ENCODE measurements at regions not wholly inside any gene's neighbourhood (a gene's known extent, or its start where the extent isn't known, plus 50 kb on each side); places are given as distances from the start of the nearest gene placed in this dataset.

DNA sequence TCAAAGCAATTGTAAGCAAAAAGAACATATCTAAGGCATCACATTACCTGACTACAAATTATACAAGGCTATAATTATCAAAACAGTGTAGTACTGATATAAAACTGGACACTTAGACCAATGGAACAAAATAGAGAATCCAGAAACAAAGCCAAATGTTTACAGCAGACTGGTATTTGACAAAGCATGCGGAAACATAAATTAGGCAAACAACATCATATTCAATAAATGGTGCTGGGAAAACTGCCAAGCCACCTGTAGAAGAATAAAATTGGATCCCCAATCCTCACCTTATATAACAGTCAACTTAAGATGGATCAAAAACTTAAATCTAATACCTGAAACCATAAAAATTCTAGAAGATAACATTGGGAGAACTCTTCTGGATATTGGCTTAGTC lies 240.8 kb upstream of the POM121L12 start:
- TF ChIP-seq, protein P1, sequence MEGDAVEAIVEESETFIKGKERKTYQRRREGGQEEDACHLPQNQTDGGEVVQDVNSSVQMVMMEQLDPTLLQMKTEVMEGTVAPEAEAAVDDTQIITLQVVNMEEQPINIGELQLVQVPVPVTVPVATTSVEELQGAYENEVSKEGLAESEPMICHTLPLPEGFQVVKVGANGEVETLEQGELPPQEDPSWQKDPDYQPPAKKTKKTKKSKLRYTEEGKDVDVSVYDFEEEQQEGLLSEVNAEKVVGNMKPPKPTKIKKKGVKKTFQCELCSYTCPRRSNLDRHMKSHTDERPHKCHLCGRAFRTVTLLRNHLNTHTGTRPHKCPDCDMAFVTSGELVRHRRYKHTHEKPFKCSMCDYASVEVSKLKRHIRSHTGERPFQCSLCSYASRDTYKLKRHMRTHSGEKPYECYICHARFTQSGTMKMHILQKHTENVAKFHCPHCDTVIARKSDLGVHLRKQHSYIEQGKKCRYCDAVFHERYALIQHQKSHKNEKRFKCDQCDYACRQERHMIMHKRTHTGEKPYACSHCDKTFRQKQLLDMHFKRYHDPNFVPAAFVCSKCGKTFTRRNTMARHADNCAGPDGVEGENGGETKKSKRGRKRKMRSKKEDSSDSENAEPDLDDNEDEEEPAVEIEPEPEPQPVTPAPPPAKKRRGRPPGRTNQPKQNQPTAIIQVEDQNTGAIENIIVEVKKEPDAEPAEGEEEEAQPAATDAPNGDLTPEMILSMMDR (IDR thresholded peaks at IDR 0.05): no peak
- TF ChIP-seq EZH2phosphoT487 (IDR thresholded peaks at IDR 0.05) (no peak), EZH2 (IDR thresholded peaks at IDR 0.05) (no peak)

Data from neural progenitor cell (in vitro differentiated cells).